ENCODE measurements at regions not wholly inside any gene's neighbourhood (a gene's known extent, or its start where the extent isn't known, plus 50 kb on each side); places are given as distances from the start of the nearest gene placed in this dataset.

DNA sequence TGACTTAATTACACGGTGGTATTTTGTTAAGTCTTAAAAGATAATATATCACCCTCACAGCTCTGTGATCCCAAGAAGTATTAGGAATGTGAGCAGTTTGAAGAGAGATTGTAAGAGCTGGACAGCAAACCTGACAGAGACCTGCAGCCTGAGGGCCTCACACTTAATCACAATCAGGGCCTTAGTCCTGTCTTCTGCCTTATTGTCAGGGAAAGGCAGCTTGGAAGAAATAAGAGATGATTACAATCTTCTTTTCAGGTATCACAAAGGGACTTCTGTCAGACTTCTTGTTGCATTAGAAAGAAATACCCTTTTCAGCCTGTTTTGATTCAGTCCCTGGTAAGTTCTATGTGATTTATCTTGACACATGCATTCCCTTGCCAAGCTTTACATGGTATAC, 1433.8 kb upstream of the SLC39A10 start:
- TF ChIP-seq CTCF (IDR thresholded peaks at IDR 0.05) (no peak), ELK1 (IDR thresholded peaks at IDR 0.05; ENCODE audit: low read depth, low read length) (no peak), RCOR1 (IDR thresholded peaks at IDR 0.05; ENCODE audit: low read depth, low read length) (no peak), MAFK (IDR thresholded peaks at IDR 0.05; ENCODE audit: partially characterized antibody) (no peak), POLR2A (IDR thresholded peaks at IDR 0.05; ENCODE audit: low read length) (no peak), RFX5 (IDR thresholded peaks at IDR 0.05) (no peak), RNF2 (IDR thresholded peaks at IDR 0.05; ENCODE audit: borderline replicate concordance, low read depth) (no peak), RAD21 (conservative IDR thresholded peaks at IDR 0.05 in 1 of 2, IDR thresholded peaks at IDR 0.05 in 1 of 2) (no peak), JUN (IDR thresholded peaks at IDR 0.05) (no peak), MAX (IDR thresholded peaks at IDR 0.05) (no peak), CEBPB (IDR thresholded peaks at IDR 0.05) (no peak), BHLHE40 (IDR thresholded peaks at IDR 0.05; ENCODE audit: low read depth, low read length) (no peak), HOXA7 (CRISPR knock-in tag; IDR thresholded peaks at IDR 0.05) (no peak), E2F6 (IDR thresholded peaks at IDR 0.05; ENCODE audit: borderline replicate concordance, low read depth) (no peak)
